ENCODE measurements at regions not wholly inside any gene's neighbourhood (a gene's known extent, or its start where the extent isn't known, plus 50 kb on each side); places are given as distances from the start of the nearest gene placed in this dataset.
"Not testable (repeated sequence)": the region's sequence is repeated elsewhere in the genome, so short reads cannot be mapped to it uniquely, and the experiment has no call there.

GRCh38 chrX:38941675-38942074, 140.4 kb downstream of the MID1IP1 start:
- DNase-seq (ENCODE audit: low read depth), result no peak

- no peak for DNase-seq (ENCODE audit: low read depth)
These were observed 141.9 kb downstream of the MID1IP1 start for GRCh38 chrX:38943120-38943519.

- DNase-seq (ENCODE audit: low read depth), result no peak
These were observed 146.8 kb downstream of the MID1IP1 start for GRCh38 chrX:38948046-38948445.

GRCh38 chrX:38954520-38954919, 153.3 kb downstream of the MID1IP1 start:
- DNase-seq (ENCODE audit: low read depth), result no peak

- no peak for DNase-seq (ENCODE audit: low read depth)
These were observed 158.5 kb downstream of the MID1IP1 start for GRCh38 chrX:38959736-38960135.

- DNase-seq (ENCODE audit: low read depth), result no peak
These were observed 158.9 kb downstream of the MID1IP1 start for GRCh38 chrX:38960137-38960536.

GRCh38 chrX:38961936-38962335, 160.7 kb downstream of the MID1IP1 start:
- no peak for DNase-seq (ENCODE audit: low read depth)

GRCh38 chrX:38963244-38963643, 162.0 kb downstream of the MID1IP1 start:
- DNase-seq (ENCODE audit: low read depth), result not testable (repeated sequence)

GRCh38 chrX:38965888-38966287, 164.6 kb downstream of the MID1IP1 start:
- DNase-seq (ENCODE audit: low read depth), result no peak

- DNase-seq (ENCODE audit: low read depth), result no peak
These were observed 167.3 kb downstream of the MID1IP1 start for GRCh38 chrX:38968344-38969216.

- no peak for DNase-seq (ENCODE audit: low read depth)
These were observed 168.8 kb downstream of the MID1IP1 start for GRCh38 chrX:38970074-38970473.

GRCh38 chrX:38970845-38971244, 169.6 kb downstream of the MID1IP1 start:
- no peak for DNase-seq (ENCODE audit: low read depth)

GRCh38 chrX:38973322-38973721, 172.1 kb downstream of the MID1IP1 start:
- DNase-seq (ENCODE audit: low read depth), result no peak

GRCh38 chrX:38974542-38974941, 173.3 kb downstream of the MID1IP1 start:
- DNase-seq (ENCODE audit: low read depth), result no peak

- DNase-seq (ENCODE audit: low read depth), result no peak
These were observed 174.2 kb downstream of the MID1IP1 start for GRCh38 chrX:38975368-38975942.

- DNase-seq (ENCODE audit: low read depth), result no peak
These were observed 181.1 kb downstream of the MID1IP1 start for GRCh38 chrX:38982370-38982769.

GRCh38 chrX:38982843-38983242, 181.6 kb downstream of the MID1IP1 start:
- no peak for DNase-seq (ENCODE audit: low read depth)

- no peak for DNase-seq (ENCODE audit: low read depth)
These were observed 184.1 kb downstream of the MID1IP1 start for GRCh38 chrX:38985375-38985774.

- DNase-seq (ENCODE audit: low read depth), result no peak
These were observed 184.7 kb downstream of the MID1IP1 start for GRCh38 chrX:38985945-38986344.

GRCh38 chrX:38986586-38986985, 185.3 kb downstream of the MID1IP1 start:
- DNase-seq (ENCODE audit: low read depth), result no peak

- no peak for DNase-seq (ENCODE audit: low read depth)
These were observed 186.0 kb downstream of the MID1IP1 start for GRCh38 chrX:38987198-38987651.

GRCh38 chrX:38988301-38988700, 187.0 kb downstream of the MID1IP1 start:
- DNase-seq (ENCODE audit: low read depth), result no peak

GRCh38 chrX:38989076-38989475, 187.8 kb downstream of the MID1IP1 start:
- DNase-seq (ENCODE audit: low read depth), result no peak
